Stimulated activated CD4-positive, alpha-beta T cell treated with anti-CD3 and anti-CD28 coated beads, Interleukin-4, amount 100 ng/mL, for 24 hours (primary cell): ENCODE measurements at regions not wholly inside any gene's neighbourhood (a gene's known extent, or its start where the extent isn't known, plus 50 kb on each side); places are given as distances from the start of the nearest gene placed in this dataset.
A peak's percentile ranks its signal among the peaks of the same experiment; 100 is the strongest.
"Not testable (repeated sequence)": the region's sequence is repeated elsewhere in the genome, so short reads cannot be mapped to it uniquely, and the experiment has no call there.

ENCODE experiments used
- DNase-seq: peaks from one replicate; pipeline ENCODE4 v3.0.0-alpha.2; 2020

DNA sequence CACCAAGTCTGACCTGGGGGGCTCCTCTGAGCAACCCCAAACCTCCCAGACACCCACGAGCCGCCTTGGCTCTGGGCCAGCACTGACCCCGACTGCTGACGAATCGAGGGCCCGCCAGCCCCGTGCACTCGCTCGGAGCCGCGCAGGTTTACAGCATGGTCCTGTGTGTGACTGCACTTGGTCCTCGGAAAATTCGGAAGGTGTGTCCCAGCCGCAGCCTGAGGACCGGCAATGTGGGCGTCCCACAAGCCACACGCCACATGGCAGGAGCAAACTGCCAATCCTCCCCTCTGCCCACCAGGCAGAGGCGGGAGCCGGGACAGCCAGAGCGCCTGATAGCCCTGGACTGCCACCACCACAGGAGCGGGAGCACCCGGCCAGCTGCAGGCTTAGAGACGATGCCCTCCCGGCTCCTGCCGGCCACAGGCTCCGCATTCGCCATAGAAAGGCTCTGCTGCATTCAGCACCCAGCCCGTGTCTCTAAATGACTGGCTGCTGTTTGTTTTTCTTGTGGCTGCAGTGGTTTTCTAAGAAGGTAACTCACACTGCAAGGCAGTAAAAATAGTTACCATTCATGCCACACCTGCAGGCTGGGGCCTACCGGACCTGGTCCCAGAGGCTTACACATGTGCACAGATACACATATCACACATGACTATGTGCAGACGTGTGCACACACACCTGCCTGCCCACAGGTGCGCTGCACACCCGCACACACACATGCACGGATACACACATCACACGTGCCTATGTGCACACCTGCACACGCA is 5415.3 kb upstream of the TPTE start:
- DNase-seq = peak; percentile 51

GRCh38 chr21:5106767-5107464 is 5414.5 kb upstream of the TPTE start:
- not testable (repeated sequence) for DNase-seq

DNA sequence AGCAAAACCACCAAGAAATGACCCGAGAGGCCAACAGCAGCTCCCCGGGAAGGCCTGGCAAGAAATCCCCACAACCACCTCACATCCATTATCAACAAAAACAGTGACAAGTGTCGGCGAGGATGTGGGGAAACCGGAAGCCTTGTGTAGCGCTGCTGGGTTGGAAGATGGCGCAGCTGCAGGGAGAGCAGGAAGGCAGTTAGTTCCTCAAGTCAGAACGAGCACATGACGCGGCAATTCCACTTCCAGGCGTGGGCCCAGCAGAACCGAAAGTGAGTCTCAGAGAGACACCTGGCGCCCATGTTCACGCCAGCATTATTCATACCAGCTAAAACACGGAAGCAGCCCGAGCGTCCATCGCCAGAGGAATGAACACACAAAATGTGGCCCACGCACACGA is 5413.7 kb upstream of the TPTE start:
- DNase-seq = not testable (repeated sequence)

- DNase-seq = not testable (repeated sequence)
Measured at GRCh38 chr21:5108048-5108775, 5413.2 kb upstream of the TPTE start.

GRCh38 chr21:5111197-5111596 is 5410.2 kb upstream of the TPTE start:
- not testable (repeated sequence) for DNase-seq

DNA sequence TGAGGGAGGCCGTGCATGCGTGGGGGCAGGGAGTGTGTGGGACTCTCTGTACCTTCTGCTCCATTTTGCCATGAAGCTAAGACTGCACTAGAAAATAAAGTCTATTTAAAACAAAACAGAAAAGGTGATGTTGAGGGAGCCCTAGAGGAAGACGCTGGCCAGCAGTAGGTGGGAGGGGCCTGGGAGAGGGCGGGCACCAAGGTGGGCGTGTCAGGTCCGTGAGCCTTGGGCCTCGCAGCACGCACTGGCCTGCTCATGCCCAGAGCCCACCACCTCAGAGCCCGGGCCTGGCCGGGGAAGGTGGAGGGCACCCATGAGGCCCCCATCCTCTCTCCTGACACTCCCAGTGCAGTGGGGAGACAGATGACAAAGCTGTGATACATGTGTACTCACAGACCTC is 5408.3 kb upstream of the TPTE start:
- not testable (repeated sequence) for DNase-seq

- DNase-seq = not testable (repeated sequence)
Measured at GRCh38 chr21:5114468-5114867, 5406.9 kb upstream of the TPTE start.

GRCh38 chr21:5114893-5115645 is 5406.3 kb upstream of the TPTE start:
- not testable (repeated sequence) for DNase-seq

DNA sequence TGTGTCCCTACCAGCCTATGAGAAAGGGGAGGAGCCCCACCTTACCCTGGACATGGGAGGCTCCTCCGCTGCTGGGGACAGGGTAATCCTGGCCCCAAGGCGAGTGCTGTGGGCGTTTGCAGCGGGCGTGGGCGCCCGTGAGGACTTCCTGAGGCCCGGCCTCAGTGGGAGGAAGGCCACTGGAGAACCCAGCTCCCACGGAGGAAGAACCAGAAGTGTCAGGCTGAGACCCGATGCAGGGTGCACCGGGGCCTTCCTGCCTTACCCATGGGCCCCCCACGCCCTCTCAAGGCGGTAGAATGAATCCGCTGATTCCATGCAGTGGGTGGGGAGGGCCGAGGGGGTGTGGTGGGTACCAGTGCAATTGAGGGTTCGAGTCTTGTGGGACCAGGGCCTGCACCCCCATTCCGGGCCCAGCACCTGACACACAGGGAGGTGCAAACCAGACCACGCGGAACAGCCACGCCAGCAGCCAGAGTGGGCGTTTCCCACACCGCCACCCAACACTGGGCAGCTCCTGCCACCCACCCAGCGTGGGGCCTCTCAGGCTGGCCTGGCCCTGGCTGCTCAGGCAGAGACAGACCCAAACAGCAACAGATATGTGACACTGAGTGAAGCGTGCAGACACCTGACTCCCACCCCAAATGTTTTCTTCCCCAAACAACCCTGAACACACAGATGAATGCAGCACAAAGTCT is 5405.6 kb upstream of the TPTE start:
- not testable (repeated sequence) for DNase-seq

- DNase-seq = not testable (repeated sequence)
Measured at GRCh38 chr21:5116344-5117123, 5404.8 kb upstream of the TPTE start.

GRCh38 chr21:5117135-5117534 is 5404.2 kb upstream of the TPTE start:
- DNase-seq = not testable (repeated sequence)

- not testable (repeated sequence) for DNase-seq
Measured at GRCh38 chr21:5117666-5118295, 5403.6 kb upstream of the TPTE start.

DNA sequence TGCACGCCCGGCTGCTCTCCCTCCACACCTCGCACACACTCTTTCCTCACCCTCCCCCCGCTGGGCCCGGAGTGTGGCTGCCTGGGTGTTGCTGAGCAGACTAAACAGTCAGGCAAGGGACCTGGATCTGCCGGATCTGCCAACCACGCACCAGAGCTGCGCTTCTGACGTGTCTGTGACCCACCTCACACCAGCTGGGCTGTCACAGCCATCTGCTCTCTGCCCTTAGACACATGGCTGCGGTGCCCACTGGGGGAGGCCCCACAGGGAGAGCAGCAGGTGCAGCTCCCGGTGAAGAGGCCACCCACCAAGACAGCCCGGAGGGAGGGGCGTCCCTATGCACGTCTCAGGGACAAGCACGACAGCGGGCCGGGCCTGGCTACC is 5403.1 kb upstream of the TPTE start:
- DNase-seq = peak; percentile 49

- DNase-seq = not testable (repeated sequence)
Measured at GRCh38 chr21:5119179-5119578, 5402.2 kb upstream of the TPTE start.

DNA sequence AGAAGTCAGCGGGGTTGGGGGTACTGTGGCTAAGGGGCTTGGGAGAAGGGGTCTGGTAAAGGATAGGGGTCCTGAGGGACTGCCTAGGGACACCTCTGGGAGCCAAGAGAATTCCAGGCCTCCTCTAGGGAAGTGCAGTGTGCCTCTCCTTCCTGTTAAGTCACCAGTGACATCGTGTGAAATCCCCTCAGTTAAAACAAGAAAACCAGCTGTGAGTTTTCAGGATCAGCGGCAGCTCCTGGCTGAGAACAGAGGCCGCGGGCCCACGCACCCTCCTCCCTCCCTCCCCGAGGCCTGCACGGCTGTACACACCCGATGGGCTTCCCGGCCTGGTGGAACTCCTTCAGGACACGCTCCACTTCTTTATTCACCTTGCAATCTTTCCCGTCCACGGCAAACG is 5400.0 kb upstream of the TPTE start:
- DNase-seq = not testable (repeated sequence)

- not testable (repeated sequence) for DNase-seq
Measured at GRCh38 chr21:5121849-5122248, 5399.5 kb upstream of the TPTE start.

GRCh38 chr21:5123655-5124054 is 5397.7 kb upstream of the TPTE start:
- DNase-seq = peak; percentile 78

DNA sequence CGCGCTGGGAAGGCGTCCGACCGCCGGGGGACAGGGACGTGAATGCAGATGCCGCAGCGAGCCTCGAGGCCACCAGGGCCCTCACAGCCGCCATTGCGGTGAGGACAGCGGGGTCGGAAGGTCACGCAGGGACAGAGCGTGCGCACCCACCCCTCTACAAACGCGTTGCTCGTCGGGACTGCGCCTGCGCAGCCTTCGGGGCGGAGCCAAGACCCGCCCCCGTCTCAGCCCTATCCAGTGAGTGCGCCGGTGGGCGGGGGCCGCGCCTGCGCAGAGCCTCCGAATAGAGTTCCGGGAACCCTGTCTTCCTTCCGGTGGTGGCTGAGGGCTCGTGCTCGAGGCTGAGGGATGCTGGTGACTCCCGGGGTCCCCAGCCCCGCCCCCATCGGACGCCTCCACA is 5393.1 kb upstream of the TPTE start:
- peak; percentile 98 for DNase-seq

DNA sequence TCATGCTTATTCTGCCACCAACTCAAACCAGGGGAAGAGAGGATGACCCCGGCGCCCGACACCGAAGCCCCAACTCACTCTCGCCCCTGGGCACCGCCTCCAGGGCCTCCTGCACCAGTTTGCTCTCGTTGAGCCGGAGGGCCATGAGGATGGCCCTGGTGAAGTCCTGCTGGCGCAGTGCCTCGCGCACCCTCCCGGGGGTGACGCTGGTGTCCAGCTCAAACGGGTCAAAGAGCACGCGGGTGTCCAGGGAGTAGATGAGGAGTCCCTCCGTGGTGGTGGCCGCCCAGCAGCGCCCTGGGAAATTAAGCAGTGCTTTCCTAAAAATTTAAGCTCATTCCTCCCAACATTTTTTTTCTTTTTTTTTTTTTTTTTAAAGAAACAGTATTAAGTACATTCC is 5387.6 kb upstream of the TPTE start:
- not testable (repeated sequence) for DNase-seq

DNA sequence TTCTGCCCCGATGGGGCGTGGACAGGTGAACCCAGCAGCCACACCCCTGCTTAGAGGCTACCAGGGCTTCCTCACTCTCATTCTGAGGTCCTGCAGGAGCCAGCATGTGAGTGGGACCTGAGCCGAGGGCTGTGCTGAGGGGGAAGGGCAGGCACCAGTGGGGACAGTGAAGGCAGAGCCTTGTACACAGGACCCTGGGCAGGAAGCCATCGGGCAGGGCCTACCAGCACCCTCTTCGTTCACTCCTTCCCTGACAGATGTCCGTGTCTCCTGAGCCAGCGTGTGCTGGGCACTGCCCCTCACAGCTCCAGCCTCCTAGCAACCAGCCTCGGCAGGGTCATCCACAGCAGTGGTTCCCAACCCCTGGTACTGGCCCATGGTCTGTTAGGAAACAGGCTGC is 5385.0 kb upstream of the TPTE start:
- not testable (repeated sequence) for DNase-seq

- DNase-seq = not testable (repeated sequence)
Measured at GRCh38 chr21:5137006-5137405, 5384.4 kb upstream of the TPTE start.
